T-cell (primary cell): ENCODE measurements at regions not wholly inside any gene's neighbourhood (a gene's known extent, or its start where the extent isn't known, plus 50 kb on each side); places are given as distances from the start of the nearest gene placed in this dataset.

Experiments
- ATAC-seq, 4 experiments: fragments of 200-7000 bp in 3 of 4; fragments of 150-1000 bp in 1 of 4; cut with Tn5 transposase; replicated peaks in 1 of 4; 1 replicate in 3 of 4; 2 replicates in 1 of 4; pipeline ENCODE4 v1.10.0; 2021; ENCODE audit warnings: moderate library complexity in 3 of 4, mild to moderate bottlenecking in 2 of 4, moderate number of reproducible peaks in 1 of 4
- CTCF ChIA-PET, 2 donors: fragments of 300-600 bp; sonication (Branson Sonifier 250); formaldehyde crosslinking; loops; one replicate each; lab custom pipeline; 2022; ENCODE audit warnings: antibody characterized with exemption in 2 of 2; lab: Charles Lee
- POLR2A ChIA-PET, 2 donors: fragments of 300-600 bp; sonication (Branson Sonifier 250); formaldehyde crosslinking; loops; one replicate each; lab custom pipeline; 2022; ENCODE audit warnings: antibody characterized with exemption in 2 of 2; lab: Charles Lee
- DNase-seq, 35 experiments: peaks; one replicate each; pipeline versions ENCODE4 v3.0.0 to v3.0.0-alpha.2; 2013 to 2023
- H3K27ac ChIP-seq: one replicate; pipeline ENCODE4 v1.5.1; 2013; ENCODE audit warnings: low read length
- H3K27me3 ChIP-seq, 2 experiments: replicated peaks in 1 of 2; 1 replicate in 1 of 2; 2 replicates in 1 of 2; pipeline versions ENCODE4 v1.6.1 to v1.7.0; 2013; ENCODE audit warnings: low read length in 1 of 2, mixed read lengths in 1 of 2; ENCODE audit not compliant: control insufficient read depth in 2 of 2, insufficient read depth in 2 of 2; ENCODE audit errors: extremely low read depth in 1 of 2
- H3K36me3 ChIP-seq, 2 donors: 1 replicate in 1 of 2; 2 replicates in 1 of 2; pipeline versions ENCODE4 v1.6.1 to v1.7.0; 2013; ENCODE audit warnings: low read length in 1 of 2; ENCODE audit not compliant: control insufficient read depth in 2 of 2, insufficient read depth in 1 of 2; ENCODE audit errors: extremely low read depth in 1 of 2
- H3K4me1 ChIP-seq, 2 experiments: 1 replicate in 1 of 2; 2 replicates in 1 of 2; pipeline versions ENCODE4 v1.6.1 to v1.7.0; 2013; ENCODE audit warnings: low read length in 2 of 2, mixed read lengths in 1 of 2; ENCODE audit not compliant: insufficient read depth in 2 of 2, control insufficient read depth in 1 of 2; ENCODE audit errors: extremely low read depth in 1 of 2
- H3K4me3 ChIP-seq, 2 donors: 1 replicate in 1 of 2; 2 replicates in 1 of 2; pipeline versions ENCODE4 v1.5.1 to v1.7.0; 2013; ENCODE audit warnings: mild to moderate bottlenecking in 2 of 2, low read length in 1 of 2, moderate library complexity in 1 of 2; ENCODE audit not compliant: control insufficient read depth in 1 of 2; ENCODE audit errors: extremely low read depth in 1 of 2
- H3K9me3 ChIP-seq: 2 replicates; pipeline ENCODE4 v1.7.0; 2013
- H3K27ac Mint-ChIP-seq, 2 donors: one replicate each; pipeline ENCODE4 v1.8.0; 2020 to 2021; ENCODE audit warnings: mild to moderate bottlenecking in 2 of 2, mixed read lengths in 2 of 2
- H3K27me3 Mint-ChIP-seq, 2 donors: one replicate each; pipeline ENCODE4 v1.8.0; 2021 to 2022; ENCODE audit warnings: mixed read lengths in 2 of 2
- H3K36me3 Mint-ChIP-seq: one replicate; pipeline ENCODE4 v1.8.0; 2021; ENCODE audit warnings: mixed read lengths
- H3K4me1 Mint-ChIP-seq, 3 donors: one replicate each; pipeline ENCODE4 v1.8.0; 2020 to 2022; ENCODE audit warnings: mixed read lengths in 3 of 3, mild to moderate bottlenecking in 1 of 3
- H3K4me3 Mint-ChIP-seq, 3 donors: one replicate each; pipeline ENCODE4 v1.8.0; 2020 to 2022; ENCODE audit warnings: mild to moderate bottlenecking in 3 of 3, mixed read lengths in 3 of 3, moderate library complexity in 3 of 3
- H3K9me3 Mint-ChIP-seq, 3 donors: one replicate each; pipeline ENCODE4 v1.8.0; 2020 to 2022; ENCODE audit warnings: mixed read lengths in 3 of 3
- WGBS: methylation state at CpG from one replicate; pipeline ENCODE4 v1.1.5; 2013; ENCODE audit warnings: missing lambda C conversion rate; ENCODE audit not compliant: insufficient coverage; 5-methylcytosine and 5-hydroxymethylcytosine counted together

DNA sequence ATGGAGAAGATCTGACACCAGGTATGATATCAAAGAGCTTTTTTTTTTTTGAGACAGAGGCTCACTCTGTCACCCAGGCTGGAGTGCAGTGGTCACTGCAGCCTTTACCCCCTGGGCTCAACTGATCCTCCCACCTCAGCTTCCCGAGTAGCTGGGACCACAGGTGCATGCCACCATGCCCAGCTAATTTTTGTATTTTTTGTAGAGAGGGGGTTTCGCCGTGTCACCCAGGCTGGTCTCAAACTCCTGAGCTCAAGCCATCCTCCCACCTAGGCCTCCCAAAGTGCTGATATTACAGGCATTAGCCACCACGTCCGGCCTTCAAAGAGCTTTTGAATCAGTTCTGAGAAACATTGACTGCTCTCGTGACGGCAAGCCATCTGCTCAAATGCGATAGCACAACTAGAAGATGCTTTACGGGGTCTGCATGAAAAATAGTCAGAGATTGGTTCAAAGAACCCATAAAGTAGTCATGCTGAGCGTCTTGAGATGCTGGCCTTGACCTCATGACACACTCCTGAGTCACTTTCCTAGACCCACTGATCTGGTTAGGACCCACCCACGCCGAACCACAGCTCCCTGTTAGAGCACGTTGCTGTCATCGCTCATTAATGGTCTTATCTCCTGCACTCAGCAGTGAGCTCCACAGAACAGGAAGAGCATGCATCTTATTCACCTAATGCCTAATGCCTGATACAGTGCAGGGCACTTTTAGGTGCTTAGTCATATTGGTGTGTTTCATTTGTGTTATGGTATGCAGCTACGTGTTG is 57.0 kb upstream of the NR2F2 start:
- no peaks in the 10 kb centered on the region for H3K9me3 ChIP-seq
- ATAC-seq: no peak
- H3K9me3 Mint-ChIP-seq: peaks cover 0 to 5% (median 0%) of the 10 kb centered on the region in 3 donors
- H3K27ac ChIP-seq: no peak overlapping the region
- POLR2A ChIA-PET: no interaction called here
- peaks cover 2 to 3% of the 10 kb centered on the region in 2 donors for H3K27me3 Mint-ChIP-seq
- H3K4me1 Mint-ChIP-seq: no peaks in the 10 kb centered on the region
- no peaks in the 10 kb centered on the region for H3K4me1 ChIP-seq
- no peak overlapping the region for H3K4me3 Mint-ChIP-seq
- H3K36me3 ChIP-seq: no peaks in the 10 kb centered on the region
- H3K36me3 Mint-ChIP-seq: no peaks in the 10 kb centered on the region
- WGBS: 72% methylated on average over 9 of the region's 15 CpGs
- DNase-seq: no peak
- no peak overlapping the region for H3K27ac Mint-ChIP-seq
- no peak overlapping the region for H3K4me3 ChIP-seq
- no peaks in the 10 kb centered on the region for H3K27me3 ChIP-seq
- CTCF ChIA-PET: no interaction called here

GRCh38 chr15:96274087-96274440 is 56.4 kb upstream of the NR2F2 start:
- Mint-ChIP-seq H3K4me3 (no peak overlapping the region), H3K4me1 (no peaks in the 10 kb centered on the region), H3K27ac (no peak overlapping the region), H3K36me3 (no peaks in the 10 kb centered on the region), H3K27me3 (peaks cover 2 to 3% of the 10 kb centered on the region in 2 donors), H3K9me3 (peaks cover 0 to 5% (median 0%) of the 10 kb centered on the region in 3 donors)
- Histone ChIP-seq H3K27ac (no peak overlapping the region), H3K27me3 (no peaks in the 10 kb centered on the region), H3K4me1 (no peaks in the 10 kb centered on the region), H3K36me3 (no peaks in the 10 kb centered on the region), H3K9me3 (no peaks in the 10 kb centered on the region), H3K4me3 (no peak overlapping the region)
- WGBS: no CpG with 5 or more reads among the region's 7 CpGs
- ATAC-seq: no peak
- DNase-seq: no peak
- CTCF ChIA-PET: no interaction called here
- POLR2A ChIA-PET: no interaction called here

- Histone ChIP-seq H3K4me3 (no peak overlapping the region), H3K27ac (no peak overlapping the region), H3K27me3 (no peaks in the 10 kb centered on the region), H3K4me1 (no peaks in the 10 kb centered on the region), H3K9me3 (no peaks in the 10 kb centered on the region), H3K36me3 (no peaks in the 10 kb centered on the region)
- WGBS: no CpG with 5 or more reads among the region's 2 CpGs
- Mint-ChIP-seq H3K9me3 (peaks cover 0 to 5% (median 0%) of the 10 kb centered on the region in 3 donors), H3K4me1 (no peaks in the 10 kb centered on the region), H3K27me3 (peaks cover 2 to 3% of the 10 kb centered on the region in 2 donors), H3K36me3 (no peaks in the 10 kb centered on the region), H3K27ac (no peak overlapping the region), H3K4me3 (no peak overlapping the region)
- ChIA-PET POLR2A (no interaction called here), CTCF (no interaction called here)
- ATAC-seq (no peak), DNase-seq (no peak)
Observed at GRCh38 chr15:96274698-96275097, 55.8 kb upstream of the NR2F2 start.

GRCh38 chr15:96276438-96277210 is 53.9 kb upstream of the NR2F2 start:
- Histone ChIP-seq H3K4me1 (no peaks in the 10 kb centered on the region), H3K27me3 (no peaks in the 10 kb centered on the region), H3K27ac (no peak overlapping the region), H3K4me3 (no peak overlapping the region), H3K36me3 (no peaks in the 10 kb centered on the region), H3K9me3 (no peaks in the 10 kb centered on the region)
- ChIA-PET POLR2A (no interaction called here), CTCF (no interaction called here)
- Mint-ChIP-seq H3K36me3 (no peaks in the 10 kb centered on the region), H3K9me3 (peaks cover 0 to 9% (median 3%) of the 10 kb centered on the region in 3 donors), H3K27me3 (peaks cover 2 to 3% of the 10 kb centered on the region in 2 donors), H3K4me1 (no peaks in the 10 kb centered on the region), H3K27ac (no peak overlapping the region), H3K4me3 (no peak overlapping the region)
- no peak for DNase-seq
- ATAC-seq: no peak
- WGBS: 81% methylated on average over 3 of the region's 4 CpGs
